Coronary artery (tissue), 2 donors: ENCODE measurements at regions not wholly inside any gene's neighbourhood (a gene's known extent, or its start where the extent isn't known, plus 50 kb on each side); places are given as distances from the start of the nearest gene placed in this dataset.
"Not testable (repeated sequence)": the region's sequence is repeated elsewhere in the genome, so short reads cannot be mapped to it uniquely, and the experiment has no call there.

ENCODE experiments used
- DNase-seq: peaks from one replicate; pipeline ENCODE4 v3.0.0-alpha.2; 2017; ENCODE audit warnings: low spot score
- H3K27ac ChIP-seq, 2 donors: fragments of 200-600 bp; sonication (generic); one replicate each; pipeline ENCODE4 v1.5.1; 2016 to 2019
- H3K4me3 ChIP-seq: fragments of 200-600 bp; sonication (generic); 2 replicates; pipeline ENCODE4 v1.5.1; 2016; ENCODE audit warnings: mild to moderate bottlenecking, moderate library complexity
- TF ChIP-seq, protein P1 (sequence below): fragments of 200-600 bp; sonication (generic); IDR thresholded peaks from one replicate; pipeline ENCODE4 v1.5.1; 2019; ENCODE audit warnings: antibody characterized with exemption

DNA sequence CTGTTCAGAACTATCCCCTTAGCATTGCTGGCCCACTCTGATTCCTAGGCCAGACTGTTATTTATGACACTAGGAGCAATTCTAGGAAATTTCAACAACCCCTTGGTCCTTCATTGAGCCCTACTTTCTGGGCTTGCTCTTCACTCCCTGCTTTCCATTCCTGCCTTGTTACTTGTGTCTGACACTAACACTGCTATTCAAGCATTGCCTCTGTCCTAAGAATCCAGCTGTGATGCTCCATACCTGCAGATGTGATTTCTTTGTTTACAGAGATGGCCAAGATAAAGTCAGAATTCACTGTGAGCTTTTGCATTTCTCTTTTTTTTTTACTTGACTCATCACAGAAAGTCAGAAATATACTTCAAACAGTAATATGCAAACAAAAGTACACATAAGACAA, 377.2 kb upstream of the GOT2 start:
- Histone ChIP-seq H3K4me3 (no peak overlapping the region), H3K27ac (no peak overlapping the region)
- DNase-seq = no peak
- TF ChIP-seq, protein P1, sequence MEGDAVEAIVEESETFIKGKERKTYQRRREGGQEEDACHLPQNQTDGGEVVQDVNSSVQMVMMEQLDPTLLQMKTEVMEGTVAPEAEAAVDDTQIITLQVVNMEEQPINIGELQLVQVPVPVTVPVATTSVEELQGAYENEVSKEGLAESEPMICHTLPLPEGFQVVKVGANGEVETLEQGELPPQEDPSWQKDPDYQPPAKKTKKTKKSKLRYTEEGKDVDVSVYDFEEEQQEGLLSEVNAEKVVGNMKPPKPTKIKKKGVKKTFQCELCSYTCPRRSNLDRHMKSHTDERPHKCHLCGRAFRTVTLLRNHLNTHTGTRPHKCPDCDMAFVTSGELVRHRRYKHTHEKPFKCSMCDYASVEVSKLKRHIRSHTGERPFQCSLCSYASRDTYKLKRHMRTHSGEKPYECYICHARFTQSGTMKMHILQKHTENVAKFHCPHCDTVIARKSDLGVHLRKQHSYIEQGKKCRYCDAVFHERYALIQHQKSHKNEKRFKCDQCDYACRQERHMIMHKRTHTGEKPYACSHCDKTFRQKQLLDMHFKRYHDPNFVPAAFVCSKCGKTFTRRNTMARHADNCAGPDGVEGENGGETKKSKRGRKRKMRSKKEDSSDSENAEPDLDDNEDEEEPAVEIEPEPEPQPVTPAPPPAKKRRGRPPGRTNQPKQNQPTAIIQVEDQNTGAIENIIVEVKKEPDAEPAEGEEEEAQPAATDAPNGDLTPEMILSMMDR = no peak

DNA sequence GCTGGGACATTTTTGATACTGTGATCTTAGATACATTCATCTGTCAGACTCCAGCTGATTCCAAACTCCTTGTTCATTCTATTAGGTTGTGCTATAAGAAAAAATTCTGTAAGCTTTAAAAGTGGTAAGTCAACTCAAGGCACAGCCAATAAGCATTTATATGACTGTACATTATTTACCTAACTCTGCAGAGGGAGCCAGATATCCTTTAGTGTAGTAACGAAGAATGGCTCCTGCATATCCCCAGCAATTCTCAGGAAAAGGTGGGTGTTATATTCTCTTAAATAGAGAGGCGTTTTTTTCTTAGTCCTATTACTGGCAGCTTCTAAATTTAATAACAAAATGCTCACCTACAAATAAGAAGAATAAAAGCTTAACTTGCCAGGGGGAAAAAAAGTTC, 374.3 kb upstream of the GOT2 start:
- no peak overlapping the region for H3K4me3 ChIP-seq
- no peak for DNase-seq

GRCh38 chr16:59096682-59097081, 362.6 kb upstream of the GOT2 start:
- not testable (repeated sequence) for H3K27ac ChIP-seq, DNase-seq, H3K4me3 ChIP-seq

More for the DNA sequence above, 374.3 kb upstream of the GOT2 start:
- H3K27ac ChIP-seq = no peak overlapping the region
- TF ChIP-seq, protein P1 = no peak

GRCh38 chr16:59090541-59090940, 356.4 kb upstream of the GOT2 start:
- TF ChIP-seq, protein P1 = no peak
- no peak overlapping the region for H3K4me3 ChIP-seq
- no peak overlapping the region for H3K27ac ChIP-seq
- no peak for DNase-seq

DNA sequence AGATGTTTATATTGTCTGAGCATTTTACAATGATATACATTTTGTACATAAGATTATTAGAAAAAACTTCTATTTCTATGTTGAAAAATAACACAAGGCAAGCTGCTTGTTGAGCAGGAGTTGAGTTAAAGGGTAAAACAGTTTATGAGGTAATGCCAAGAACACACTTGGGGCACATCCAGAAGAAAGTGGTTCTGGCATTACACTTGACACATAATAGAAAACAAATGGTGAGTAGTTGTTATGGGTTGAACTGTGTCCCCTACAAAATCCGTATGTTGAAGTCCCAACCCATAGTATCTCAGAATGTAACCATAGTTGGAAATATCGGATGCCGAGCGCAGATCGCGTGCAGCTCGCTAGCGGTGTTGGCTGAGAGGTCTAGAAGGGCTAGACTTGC, 354.3 kb upstream of the GOT2 start:
- DNase-seq = no peak
- TF ChIP-seq, protein P1 = no peak
- Histone ChIP-seq H3K4me3 (no peak overlapping the region), H3K27ac (no peak overlapping the region)

GRCh38 chr16:59087641-59088040, 353.5 kb upstream of the GOT2 start:
- Histone ChIP-seq H3K27ac (no peak overlapping the region), H3K4me3 (no peak overlapping the region)
- DNase-seq = no peak
- TF ChIP-seq, protein P1 = no peak

DNA sequence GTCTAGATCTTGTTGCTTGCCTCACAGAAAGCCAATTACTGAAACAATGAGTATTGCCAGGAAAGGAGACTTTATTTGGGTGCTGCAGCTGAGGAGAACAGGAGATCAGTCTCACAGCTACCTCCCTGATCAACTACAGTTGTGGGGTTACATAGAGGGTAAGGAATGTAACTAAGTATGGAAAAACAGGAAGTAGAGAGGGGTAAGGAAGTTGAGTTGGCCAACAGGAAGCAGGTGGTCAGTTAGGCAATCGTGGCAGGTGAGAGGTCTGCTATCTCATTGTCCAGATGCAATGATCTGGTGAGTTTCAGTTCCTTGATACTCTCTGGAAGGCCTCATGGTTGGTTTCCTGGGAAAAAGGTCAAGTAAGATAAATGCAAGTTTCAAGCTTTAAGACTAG, 333.1 kb upstream of the GOT2 start:
- DNase-seq = no peak
- no peak overlapping the region for H3K27ac ChIP-seq
- TF ChIP-seq, protein P1 = no peak

GRCh38 chr16:59060207-59060606, 326.1 kb upstream of the GOT2 start:
- Histone ChIP-seq H3K4me3 (no peak overlapping the region), H3K27ac (no peak overlapping the region)
- no peak for DNase-seq
- TF ChIP-seq, protein P1 = no peak

More for the DNA sequence above, 333.1 kb upstream of the GOT2 start:
- H3K4me3 ChIP-seq = no peak overlapping the region
